ENCODE measurements at regions not wholly inside any gene's neighbourhood (a gene's known extent, or its start where the extent isn't known, plus 50 kb on each side); places are given as distances from the start of the nearest gene placed in this dataset.
"Not testable (repeated sequence)": the region's sequence is repeated elsewhere in the genome, so short reads cannot be mapped to it uniquely, and the experiment has no call there.

- TF ChIP-seq, protein P1, sequence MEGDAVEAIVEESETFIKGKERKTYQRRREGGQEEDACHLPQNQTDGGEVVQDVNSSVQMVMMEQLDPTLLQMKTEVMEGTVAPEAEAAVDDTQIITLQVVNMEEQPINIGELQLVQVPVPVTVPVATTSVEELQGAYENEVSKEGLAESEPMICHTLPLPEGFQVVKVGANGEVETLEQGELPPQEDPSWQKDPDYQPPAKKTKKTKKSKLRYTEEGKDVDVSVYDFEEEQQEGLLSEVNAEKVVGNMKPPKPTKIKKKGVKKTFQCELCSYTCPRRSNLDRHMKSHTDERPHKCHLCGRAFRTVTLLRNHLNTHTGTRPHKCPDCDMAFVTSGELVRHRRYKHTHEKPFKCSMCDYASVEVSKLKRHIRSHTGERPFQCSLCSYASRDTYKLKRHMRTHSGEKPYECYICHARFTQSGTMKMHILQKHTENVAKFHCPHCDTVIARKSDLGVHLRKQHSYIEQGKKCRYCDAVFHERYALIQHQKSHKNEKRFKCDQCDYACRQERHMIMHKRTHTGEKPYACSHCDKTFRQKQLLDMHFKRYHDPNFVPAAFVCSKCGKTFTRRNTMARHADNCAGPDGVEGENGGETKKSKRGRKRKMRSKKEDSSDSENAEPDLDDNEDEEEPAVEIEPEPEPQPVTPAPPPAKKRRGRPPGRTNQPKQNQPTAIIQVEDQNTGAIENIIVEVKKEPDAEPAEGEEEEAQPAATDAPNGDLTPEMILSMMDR (IDR thresholded peaks at IDR 0.05; ENCODE audit: extremely low read depth, insufficient read depth, missing control alignments), result no peak
- DNase-seq (ENCODE audit: low spot score), result no peak
- in situ Hi-C loops (cut with MboI; ENCODE audit: low pct_unique_long_range_greater_than_20kb, low sequenced_read_pairs, unreplicated experiment), result loop anchor here (25.0 kb wide), 1 partner anchor 308 kb away; no protein-coding TSS in a partner anchor
These were observed 398.8 kb downstream of the SEC23A start for GRCh38 chr14:38704220-38704619.

DNA sequence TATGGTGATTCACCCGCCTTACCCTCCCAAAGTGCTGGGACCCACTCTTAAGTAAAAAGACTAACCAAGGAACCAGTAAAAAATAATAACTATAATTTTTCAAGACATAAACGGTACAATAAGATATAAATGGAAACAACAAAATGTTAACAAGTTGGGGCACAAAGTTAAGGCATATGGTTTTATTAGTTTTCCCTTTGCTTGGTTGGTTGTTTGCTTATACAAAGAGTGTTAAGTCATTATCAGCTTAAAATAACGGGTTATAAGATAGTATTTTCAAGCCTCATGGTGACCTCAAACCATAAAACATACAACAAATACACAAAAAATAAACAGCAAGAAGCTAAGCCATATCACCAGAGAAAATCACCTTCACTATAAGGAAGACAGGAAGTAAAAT lies 406.1 kb downstream of the SEC23A start:
- TF ChIP-seq, protein P1 (IDR thresholded peaks at IDR 0.05; ENCODE audit: extremely low read depth, insufficient read depth, missing control alignments), result no peak
- in situ Hi-C loops (cut with MboI; ENCODE audit: low pct_unique_long_range_greater_than_20kb, low sequenced_read_pairs, unreplicated experiment), result no loop called here
- DNase-seq (ENCODE audit: low spot score), result no peak

GRCh38 chr14:38693423-38693822 lies 409.6 kb downstream of the SEC23A start:
- TF ChIP-seq, protein P1 (IDR thresholded peaks at IDR 0.05; ENCODE audit: extremely low read depth, insufficient read depth, missing control alignments), result no peak
- in situ Hi-C loops (cut with MboI; ENCODE audit: low pct_unique_long_range_greater_than_20kb, low sequenced_read_pairs, unreplicated experiment), result no loop called here
- no peak for DNase-seq (ENCODE audit: low spot score)

- TF ChIP-seq, protein P1 (IDR thresholded peaks at IDR 0.05; ENCODE audit: extremely low read depth, insufficient read depth, missing control alignments), result no peak
- in situ Hi-C loops (cut with MboI; ENCODE audit: low pct_unique_long_range_greater_than_20kb, low sequenced_read_pairs, unreplicated experiment), result no loop called here
- DNase-seq (ENCODE audit: low spot score), result no peak
These were observed 413.1 kb upstream of the CLEC14A start for GRCh38 chr14:38669027-38669426.

- TF ChIP-seq, protein P1 (IDR thresholded peaks at IDR 0.05; ENCODE audit: extremely low read depth, insufficient read depth, missing control alignments), result no peak
- in situ Hi-C loops (cut with MboI; ENCODE audit: low pct_unique_long_range_greater_than_20kb, low sequenced_read_pairs, unreplicated experiment), result no loop called here
- DNase-seq (ENCODE audit: low spot score), result no peak
These were observed 407.5 kb upstream of the CLEC14A start for GRCh38 chr14:38663382-38663781.

- no peak for DNase-seq (ENCODE audit: low spot score)
- in situ Hi-C loops (cut with MboI; ENCODE audit: low pct_unique_long_range_greater_than_20kb, low sequenced_read_pairs, unreplicated experiment), result no loop called here
- TF ChIP-seq, protein P1 (IDR thresholded peaks at IDR 0.05; ENCODE audit: extremely low read depth, insufficient read depth, missing control alignments), result no peak
These were observed 406.9 kb upstream of the CLEC14A start for GRCh38 chr14:38662781-38663180.

GRCh38 chr14:38646391-38646790 lies 390.5 kb upstream of the CLEC14A start:
- no peak for DNase-seq (ENCODE audit: low spot score)
- in situ Hi-C loops (cut with MboI; ENCODE audit: low pct_unique_long_range_greater_than_20kb, low sequenced_read_pairs, unreplicated experiment), result no loop called here

GRCh38 chr14:38634913-38635312 lies 379.0 kb upstream of the CLEC14A start:
- in situ Hi-C loops (cut with MboI; ENCODE audit: low pct_unique_long_range_greater_than_20kb, low sequenced_read_pairs, unreplicated experiment); DNase-seq (ENCODE audit: low spot score): not testable (repeated sequence)

More at GRCh38 chr14:38646391-38646790, 390.5 kb upstream of the CLEC14A start:
- TF ChIP-seq, protein P1 (IDR thresholded peaks at IDR 0.05; ENCODE audit: extremely low read depth, insufficient read depth, missing control alignments), result no peak
